GM18498 (cell line): ENCODE measurements at regions not wholly inside any gene's neighbourhood (a gene's known extent, or its start where the extent isn't known, plus 50 kb on each side); places are given as distances from the start of the nearest gene placed in this dataset.

Experiments used
- ATAC-seq: cut with Tn5 transposase; IDR thresholded peaks from one replicate; pipeline ENCODE4 v1.9.1; 2021; ENCODE audit warnings: mild to moderate bottlenecking, moderate library complexity; ENCODE audit not compliant: unreplicated experiment

GRCh38 chr3:18837137-18837755, 311.1 kb upstream of the KCNH8 start:
- no peak for ATAC-seq

DNA sequence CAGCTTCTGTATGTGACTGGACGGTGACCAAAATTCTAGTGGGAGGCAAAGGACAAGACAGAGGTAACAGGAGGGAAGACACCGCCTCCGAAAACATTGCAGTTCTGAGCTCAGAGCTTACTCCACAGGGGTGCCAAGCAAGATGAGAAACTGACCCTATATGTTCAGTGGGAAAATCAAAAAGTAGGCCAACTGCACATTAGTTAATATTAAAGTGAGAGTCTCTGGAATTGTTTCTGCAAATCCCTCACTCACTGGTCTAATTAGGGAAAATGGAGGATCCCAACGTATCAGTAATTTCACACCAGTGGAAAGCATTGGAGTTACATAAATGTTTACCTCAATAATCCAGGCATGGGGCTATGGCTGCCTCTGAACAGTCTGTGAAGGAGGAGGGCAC, 313.3 kb upstream of the KCNH8 start:
- no peak for ATAC-seq

DNA sequence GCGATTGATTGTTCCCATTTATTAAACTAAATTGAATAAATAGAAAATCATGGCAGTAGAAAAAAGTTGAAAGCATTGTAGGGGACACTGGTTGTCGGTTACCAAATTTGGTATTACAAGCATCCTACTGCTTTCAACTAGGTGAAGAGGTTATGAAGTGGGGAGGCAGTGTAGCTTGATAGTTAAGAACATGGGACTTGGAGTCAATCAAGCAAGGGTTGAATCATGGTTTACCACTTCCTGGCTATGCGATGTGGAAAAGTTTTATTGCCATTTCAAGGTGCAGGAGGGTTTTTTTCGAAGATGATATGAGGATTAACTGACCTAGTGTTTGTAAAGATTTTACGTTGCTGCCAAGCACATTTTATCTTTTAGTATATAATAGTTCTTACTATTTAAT, 318.2 kb upstream of the KCNH8 start:
- ATAC-seq: no peak

GRCh38 chr3:18828637-18829036, 319.7 kb upstream of the KCNH8 start:
- ATAC-seq: no peak

GRCh38 chr3:18827664-18828063, 320.6 kb upstream of the KCNH8 start:
- no peak for ATAC-seq

GRCh38 chr3:18825665-18826064, 322.6 kb upstream of the KCNH8 start:
- ATAC-seq: no peak

GRCh38 chr3:18813300-18813699, 335.0 kb upstream of the KCNH8 start:
- ATAC-seq: no peak

DNA sequence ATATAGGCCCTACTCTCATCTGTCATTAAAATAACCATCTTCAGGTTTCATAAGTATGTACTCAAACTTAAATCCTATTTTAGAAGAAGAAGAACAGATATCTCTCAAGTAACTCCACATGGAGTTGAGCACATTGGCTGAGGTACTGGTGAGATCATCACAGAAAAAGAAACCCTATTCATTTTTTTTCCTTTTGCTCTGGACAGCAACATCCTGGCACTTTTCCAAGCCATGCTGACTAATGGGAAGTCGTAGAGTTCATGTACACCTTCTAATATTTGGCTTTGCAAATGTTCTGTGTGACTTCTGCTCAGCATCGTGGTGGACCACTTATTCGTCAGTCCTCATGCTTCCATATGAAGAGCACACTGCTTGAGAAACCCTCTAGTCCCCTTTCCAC, 336.0 kb upstream of the KCNH8 start:
- ATAC-seq: no peak

DNA sequence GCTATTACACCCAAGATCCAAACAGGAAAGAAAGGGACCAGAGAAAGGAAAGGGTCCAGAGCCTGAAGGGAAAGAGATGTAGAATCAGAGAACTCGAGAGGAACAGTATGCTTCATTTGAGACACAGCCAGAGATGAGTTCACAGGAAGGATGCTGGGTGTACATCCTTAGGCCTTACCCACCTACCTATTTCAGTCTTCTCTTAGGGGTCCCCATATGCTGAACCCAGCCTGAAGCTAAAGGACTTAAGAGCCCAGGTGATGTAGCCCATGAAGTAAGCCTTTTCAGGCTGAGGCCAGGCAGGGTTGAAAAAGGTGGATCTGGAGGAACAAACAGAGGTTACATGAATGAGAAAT, 338.0 kb upstream of the KCNH8 start:
- ATAC-seq: no peak

GRCh38 chr3:18809640-18810305, 338.5 kb upstream of the KCNH8 start:
- no peak for ATAC-seq

DNA sequence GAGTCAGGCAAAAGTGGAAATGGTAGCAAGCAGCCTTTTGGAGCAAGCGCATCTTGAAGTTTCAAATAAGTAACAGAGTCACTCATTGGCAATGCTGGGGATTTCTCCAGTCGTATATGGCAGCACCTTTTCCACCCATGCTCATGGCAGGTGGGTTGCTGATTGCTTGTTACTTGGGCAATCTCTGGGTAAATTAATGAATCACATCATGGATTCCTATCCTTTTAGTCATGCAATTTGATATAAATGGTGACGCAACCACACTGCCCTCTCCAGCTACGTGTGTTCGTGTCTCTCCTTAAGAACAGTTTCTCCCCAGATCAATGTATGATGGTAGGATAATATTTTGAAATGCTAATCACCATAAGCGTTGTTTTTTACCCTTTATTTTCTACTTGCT, 339.9 kb upstream of the KCNH8 start:
- ATAC-seq: no peak

DNA sequence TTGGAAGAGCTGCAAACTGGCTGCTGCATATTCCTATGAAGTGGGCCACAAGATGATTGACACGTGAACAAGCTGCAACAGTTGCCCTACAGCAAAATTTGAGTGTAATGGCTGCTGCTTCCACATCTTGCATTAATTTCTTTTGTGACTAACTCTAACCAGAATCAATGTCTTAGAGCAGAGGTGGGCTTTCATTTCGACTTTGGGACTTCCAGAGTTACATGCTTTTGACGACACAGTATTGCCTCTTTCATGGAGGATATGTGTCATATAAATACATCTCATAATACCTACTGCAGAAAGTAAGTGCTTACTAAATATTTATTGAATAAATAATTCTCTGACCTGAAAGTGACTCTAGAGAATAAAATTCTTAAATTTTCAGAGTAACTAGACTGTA, 340.7 kb upstream of the KCNH8 start:
- no peak for ATAC-seq

DNA sequence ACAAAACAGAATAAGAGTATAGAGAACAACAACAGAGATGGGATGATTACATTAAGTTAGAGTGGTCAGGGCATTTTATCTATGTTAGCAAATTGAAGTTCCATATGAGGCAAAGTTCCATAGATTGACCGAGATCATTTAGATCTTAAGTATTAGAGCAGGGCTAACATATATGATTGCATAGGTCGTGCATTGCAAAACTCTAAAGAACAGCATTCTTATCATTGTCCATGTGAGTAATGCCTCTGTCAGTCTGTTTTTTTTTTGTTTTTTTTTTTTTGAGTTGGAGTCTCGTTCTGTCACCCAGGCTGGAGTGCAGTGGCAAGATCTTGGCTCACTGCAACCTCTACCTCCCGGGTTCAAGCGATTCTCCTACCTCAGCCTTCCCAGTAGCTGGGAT, 341.7 kb upstream of the KCNH8 start:
- ATAC-seq: no peak

DNA sequence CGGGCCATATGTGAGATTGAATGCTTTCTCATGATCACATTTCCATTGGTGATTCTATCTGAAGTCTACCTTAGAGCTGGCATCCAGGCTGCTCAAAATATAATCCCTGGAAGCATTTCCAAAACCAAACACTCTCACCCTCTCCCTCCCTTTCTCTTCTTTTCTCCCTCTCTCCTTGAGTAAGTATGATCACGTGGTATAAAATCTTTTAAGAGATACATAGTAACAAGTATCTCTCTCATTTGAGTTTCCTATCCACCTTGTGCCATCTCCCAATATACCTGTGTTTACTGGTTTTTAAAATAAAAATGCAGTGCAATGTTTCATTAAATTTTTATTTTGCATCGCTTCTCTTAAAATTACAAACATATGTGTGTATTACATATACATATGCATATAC, 350.9 kb upstream of the KCNH8 start:
- ATAC-seq: no peak

DNA sequence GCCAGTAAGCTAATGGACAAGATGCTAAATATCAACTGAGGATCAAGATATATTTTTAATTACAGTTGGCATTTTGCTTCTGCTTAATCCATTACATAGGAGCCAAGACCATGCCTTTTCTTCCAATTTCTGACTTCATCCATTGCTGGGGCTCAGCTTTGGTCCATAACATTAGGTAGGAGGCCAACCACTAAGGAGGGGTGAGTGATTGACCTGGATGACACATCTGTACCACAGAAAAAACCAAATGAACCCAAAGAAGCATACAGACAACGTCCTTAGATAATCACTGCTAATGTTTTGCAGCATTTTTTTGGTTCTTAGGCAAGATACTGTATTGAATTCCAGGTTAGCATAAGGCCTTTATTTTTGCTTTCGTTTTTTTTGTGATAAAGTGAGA, 353.2 kb upstream of the KCNH8 start:
- no peak for ATAC-seq

DNA sequence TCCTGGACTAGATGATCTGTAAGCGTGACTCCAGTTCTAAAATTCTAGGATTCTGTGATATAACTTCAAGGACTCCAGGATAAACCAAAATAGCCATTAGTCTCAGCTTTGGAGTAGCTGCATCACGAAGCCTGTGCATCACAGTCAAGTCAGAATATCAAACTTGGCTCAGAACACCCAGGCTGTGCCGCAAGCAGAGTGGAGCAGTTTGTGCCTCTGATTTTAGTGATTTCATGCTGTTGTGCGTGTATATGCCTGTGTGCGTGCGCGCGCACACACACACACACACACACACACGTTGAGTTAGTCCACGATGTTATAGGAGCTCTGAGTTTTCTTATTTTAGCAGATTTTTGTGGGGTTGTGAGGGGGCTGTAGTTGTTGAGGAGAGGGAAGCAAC, 356.6 kb upstream of the KCNH8 start:
- no peak for ATAC-seq

DNA sequence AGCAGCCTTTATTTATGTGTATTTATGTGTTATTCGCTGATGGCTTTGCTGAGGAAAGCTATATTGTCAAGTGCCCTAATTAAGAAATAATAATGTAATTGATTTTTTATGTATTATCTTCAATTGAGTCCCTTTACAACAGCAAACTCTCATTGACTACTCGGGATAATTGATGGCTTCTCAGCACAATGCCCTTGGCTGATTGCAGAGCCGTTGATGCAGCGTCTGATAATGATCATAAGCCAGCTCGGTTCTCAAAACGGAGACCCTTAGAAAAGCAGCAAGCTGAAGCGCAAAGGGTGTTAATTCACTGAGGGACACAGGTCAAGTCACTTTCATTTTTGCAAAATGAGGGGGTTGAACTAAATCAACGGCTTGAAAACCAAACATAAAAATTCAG, 357.1 kb upstream of the KCNH8 start:
- ATAC-seq: no peak

GRCh38 chr3:18790384-18790783, 357.9 kb upstream of the KCNH8 start:
- no peak for ATAC-seq

- no peak for ATAC-seq
Observed at GRCh38 chr3:18789734-18790133, 358.6 kb upstream of the KCNH8 start.

DNA sequence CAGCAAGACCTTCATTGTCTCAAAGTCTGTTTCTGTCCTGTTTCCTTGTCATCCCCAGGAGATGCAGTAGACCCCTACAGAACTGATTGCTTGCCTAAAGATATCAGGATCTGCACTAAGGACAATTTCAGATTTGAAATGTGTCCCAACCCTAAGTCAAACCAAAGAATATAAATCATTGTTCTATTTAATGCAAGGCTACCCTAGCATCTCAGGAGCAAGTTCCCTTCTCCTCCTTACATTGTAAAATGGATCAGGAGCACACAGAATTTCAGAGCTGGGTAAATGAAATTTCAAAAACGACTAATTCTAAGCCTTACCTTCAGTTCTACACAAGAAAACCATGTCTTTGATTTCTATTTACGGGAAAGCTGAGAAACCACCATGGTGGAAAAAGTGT, 360.9 kb upstream of the KCNH8 start:
- no peak for ATAC-seq

- no peak for ATAC-seq
Observed at GRCh38 chr3:18786650-18787323, 361.5 kb upstream of the KCNH8 start.

GRCh38 chr3:18782191-18782590, 357.1 kb upstream of the SATB1 start:
- no peak for ATAC-seq

DNA sequence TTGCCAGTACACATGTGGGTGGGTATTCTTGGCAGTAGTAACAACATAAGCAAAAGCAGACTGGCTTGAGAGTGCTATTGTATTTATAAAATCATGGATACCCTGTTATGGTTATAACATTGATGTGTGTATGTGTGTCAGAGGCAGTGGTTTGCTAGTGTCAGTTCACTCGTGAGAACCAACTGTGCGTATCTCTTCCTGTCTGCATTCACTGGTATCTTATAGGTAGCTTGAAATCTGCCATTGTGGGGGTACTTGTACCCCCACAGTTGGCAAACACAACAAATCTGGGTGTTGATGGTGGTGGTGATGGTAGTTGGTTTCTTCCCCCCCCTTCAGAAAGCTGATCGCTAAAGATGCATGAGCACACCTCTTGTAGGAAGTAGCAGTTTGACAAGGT, 355.8 kb upstream of the SATB1 start:
- no peak for ATAC-seq
